ENCODE measurements at regions not wholly inside any gene's neighbourhood (a gene's known extent, or its start where the extent isn't known, plus 50 kb on each side); places are given as distances from the start of the nearest gene placed in this dataset.

DNA sequence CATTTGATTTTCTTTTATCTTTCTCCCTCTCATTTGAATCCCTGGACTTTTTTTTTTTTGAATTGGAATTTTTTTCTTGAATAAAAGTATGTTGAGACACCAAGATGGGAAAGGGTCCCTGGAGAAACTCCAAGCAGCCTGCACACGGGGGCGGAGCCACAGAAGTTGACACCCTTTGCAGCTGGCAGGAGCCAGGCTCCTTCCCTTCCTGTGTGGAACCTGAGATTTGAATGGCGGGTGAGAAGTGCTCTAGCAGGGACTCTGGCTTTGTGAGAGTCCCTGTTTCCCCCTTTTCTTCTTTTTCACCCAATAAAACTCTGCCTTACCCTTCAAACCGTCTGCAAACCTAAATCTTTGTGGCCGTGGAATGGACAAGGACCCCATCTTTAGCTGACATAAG is 1381.0 kb upstream of the MIR17HG start:
- 78 to 82% methylated on average over 3 to 5 of the region's 5 CpGs for WGBS, 2 donors (ENCODE audit: low coverage in 1 of 2)
- Histone ChIP-seq H3K27ac (no peak overlapping the region), H3K4me3 (no peak overlapping the region), H3K4me1 (no peaks in the 10 kb centered on the region), H3K9me3 (no peaks in the 10 kb centered on the region), H3K27me3 (no peaks in the 10 kb centered on the region), H3K36me3 (no peaks in the 10 kb centered on the region)
- no peak for TF ChIP-seq POLR2A (IDR thresholded peaks at IDR 0.05)
- no peak for TF ChIP-seq EP300 (IDR thresholded peaks at IDR 0.05)
- no peak for TF ChIP-seq CTCF (IDR thresholded peaks at IDR 0.05)
- TF ChIP-seq POLR2AphosphoS5 (IDR thresholded peaks at IDR 0.05): no peak
- no peak for ATAC-seq

- 65 to 81% methylated on average over 2 of the region's 2 CpGs for WGBS, 2 donors (ENCODE audit: low coverage in 1 of 2)
- ATAC-seq: no peak
- H3K4me3 ChIP-seq: no peak overlapping the region
- H3K36me3 ChIP-seq: no peaks in the 10 kb centered on the region
- TF ChIP-seq CTCF (IDR thresholded peaks at IDR 0.05) (no peak), POLR2A (IDR thresholded peaks at IDR 0.05) (no peak), EP300 (IDR thresholded peaks at IDR 0.05) (no peak), POLR2AphosphoS5 (IDR thresholded peaks at IDR 0.05) (no peak)
- no peaks in the 10 kb centered on the region for H3K27me3 ChIP-seq
- H3K9me3 ChIP-seq: no peaks in the 10 kb centered on the region
- no peak overlapping the region for H3K27ac ChIP-seq
- no peaks in the 10 kb centered on the region for H3K4me1 ChIP-seq
Observed at GRCh38 chr13:89967701-89968100, 1379.8 kb upstream of the MIR17HG start.

- no peaks in the 10 kb centered on the region for H3K4me1 ChIP-seq
- H3K36me3 ChIP-seq: no peaks in the 10 kb centered on the region
- no peaks in the 10 kb centered on the region for H3K9me3 ChIP-seq
- H3K27ac ChIP-seq: no peak overlapping the region
- TF ChIP-seq EP300 (IDR thresholded peaks at IDR 0.05) (no peak), POLR2A (IDR thresholded peaks at IDR 0.05) (no peak), POLR2AphosphoS5 (IDR thresholded peaks at IDR 0.05) (no peak), CTCF (IDR thresholded peaks at IDR 0.05) (no peak)
- no peak for ATAC-seq
- H3K4me3 ChIP-seq: no peak overlapping the region
- WGBS, 2 donors (ENCODE audit: low coverage in 1 of 2): 38 to 43% methylated on average over 2 of the region's 2 CpGs
- no peaks in the 10 kb centered on the region for H3K27me3 ChIP-seq
Observed at GRCh38 chr13:89968470-89968869, 1379.0 kb upstream of the MIR17HG start.

DNA sequence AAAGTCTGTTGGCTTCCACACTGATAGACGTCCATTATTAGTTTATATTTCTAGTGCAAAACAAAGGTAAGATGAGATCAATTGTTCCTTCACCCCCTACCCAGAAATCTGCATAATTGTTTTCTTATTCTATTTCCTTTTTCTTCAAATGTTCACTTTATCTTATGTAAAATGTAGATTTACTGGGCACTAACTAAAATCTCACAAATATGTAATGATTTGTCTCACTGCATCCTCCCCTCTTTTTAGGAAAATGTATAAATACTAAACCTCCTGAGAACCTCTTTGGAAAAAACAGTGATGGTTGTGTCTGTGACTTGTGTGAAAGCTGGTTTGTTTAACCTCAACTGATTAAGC is 1377.2 kb upstream of the MIR17HG start:
- no peak for TF ChIP-seq POLR2AphosphoS5 (IDR thresholded peaks at IDR 0.05)
- TF ChIP-seq EP300 (IDR thresholded peaks at IDR 0.05): no peak
- no peak for TF ChIP-seq POLR2A (IDR thresholded peaks at IDR 0.05)
- TF ChIP-seq CTCF (IDR thresholded peaks at IDR 0.05): no peak
- no peak overlapping the region for H3K4me3 ChIP-seq
- no peaks in the 10 kb centered on the region for H3K27me3 ChIP-seq
- no peaks in the 10 kb centered on the region for H3K36me3 ChIP-seq
- no peak overlapping the region for H3K27ac ChIP-seq
- H3K4me1 ChIP-seq: no peaks in the 10 kb centered on the region
- WGBS, 2 donors (ENCODE audit: low coverage in 1 of 2): 38 to 44% methylated on average over 1 of the region's 1 CpG
- H3K9me3 ChIP-seq: no peaks in the 10 kb centered on the region
- no peak for ATAC-seq

DNA sequence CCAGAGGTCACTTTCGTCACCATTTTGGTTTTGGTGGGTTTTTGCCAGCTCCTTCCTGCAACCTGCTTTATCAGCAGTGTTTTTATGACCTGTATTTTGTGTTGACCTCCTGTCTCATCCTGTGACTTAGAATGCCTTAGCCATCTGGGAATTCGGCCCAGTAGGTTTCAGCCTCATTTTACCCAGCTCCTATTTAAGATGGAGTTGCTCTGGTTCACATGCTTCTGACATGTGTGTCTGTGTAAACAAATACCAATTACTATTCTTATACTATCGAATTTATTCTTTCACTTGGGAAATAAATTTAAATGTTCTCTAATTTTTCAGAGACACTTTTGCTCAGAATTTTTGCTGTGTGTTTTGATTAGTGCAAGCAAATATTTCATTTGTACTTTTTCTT is 1370.3 kb upstream of the MIR17HG start:
- no peaks in the 10 kb centered on the region for H3K4me1 ChIP-seq
- H3K4me3 ChIP-seq: no peak overlapping the region
- no peaks in the 10 kb centered on the region for H3K36me3 ChIP-seq
- ATAC-seq: no peak
- H3K27ac ChIP-seq: no peak overlapping the region
- no peaks in the 10 kb centered on the region for H3K27me3 ChIP-seq
- TF ChIP-seq POLR2A (IDR thresholded peaks at IDR 0.05) (no peak), EP300 (IDR thresholded peaks at IDR 0.05) (no peak), POLR2AphosphoS5 (IDR thresholded peaks at IDR 0.05) (no peak), CTCF (IDR thresholded peaks at IDR 0.05) (no peak)
- no peaks in the 10 kb centered on the region for H3K9me3 ChIP-seq
- 71 to 74% methylated on average over 3 of the region's 3 CpGs for WGBS, 2 donors (ENCODE audit: low coverage in 1 of 2)

Data from gastroesophageal sphincter (tissue), 4 donors.